SK-N-SH treated with all-trans-retinoic acid at 6 μM for 48 hours (cell line): ENCODE measurements at regions not wholly inside any gene's neighbourhood (a gene's known extent, or its start where the extent isn't known, plus 50 kb on each side); places are given as distances from the start of the nearest gene placed in this dataset.
A peak's percentile ranks its signal among the peaks of the same experiment; 100 is the strongest.
"Not testable (repeated sequence)": the region's sequence is repeated elsewhere in the genome, so short reads cannot be mapped to it uniquely, and the experiment has no call there.

Source experiments
- ATAC-seq: fragments of 200-7000 bp; cut with Tn5 transposase; 3 replicates; pipeline ENCODE4 v1.9.1; 2020; ENCODE audit warnings: mild to moderate bottlenecking, moderate library complexity
- ARNTL ChIP-seq: fragments of 450-650 bp; formaldehyde crosslinking; IDR thresholded peaks from 2 replicates; pipeline ENCODE4 v1.5.0; 2020; ENCODE audit warnings: low read depth, mild to moderate bottlenecking, moderate library complexity, borderline replicate concordance
- CREB5 ChIP-seq: fragments of 250-450 bp; sonication (Bioruptor Pico); IDR thresholded peaks from 2 replicates; pipeline ENCODE4 v1.5.1; 2020; ENCODE audit warnings: low read depth, mild to moderate bottlenecking, moderate library complexity
- CSDC2 ChIP-seq: fragments of 250-450 bp; sonication (Bioruptor Pico); IDR thresholded peaks from 2 replicates; pipeline ENCODE4 v1.5.0; 2020; ENCODE audit warnings: mild to moderate bottlenecking, moderate library complexity
- CSRNP3 ChIP-seq: fragments of 250-450 bp; sonication (Bioruptor Pico); IDR thresholded peaks from 2 replicates; pipeline ENCODE4 v1.5.1; 2021; ENCODE audit warnings: mild to moderate bottlenecking, moderate library complexity
- ESRRG ChIP-seq: fragments of 250-450 bp; sonication (Bioruptor Pico); IDR thresholded peaks from 2 replicates; pipeline ENCODE4 v1.6.1; 2021; ENCODE audit warnings: mild to moderate bottlenecking
- GLIS3 ChIP-seq: fragments of 250-450 bp; sonication (Bioruptor Pico); IDR thresholded peaks from 2 replicates; pipeline ENCODE4 v1.5.0; 2020; ENCODE audit warnings: mild to moderate bottlenecking, moderate library complexity
- OSR1 ChIP-seq: fragments of 250-450 bp; sonication (Bioruptor Pico); IDR thresholded peaks from 2 replicates; pipeline ENCODE4 v1.8.0; 2022; ENCODE audit warnings: moderate library complexity, mild to moderate bottlenecking, inconsistent platforms
- POU6F1 ChIP-seq: fragments of 250-450 bp; sonication (Bioruptor Pico); IDR thresholded peaks from 2 replicates; pipeline ENCODE4 v1.8.0; 2021; ENCODE audit warnings: low read depth, mild to moderate bottlenecking, moderate library complexity, borderline replicate concordance
- PPARA ChIP-seq: fragments of 250-450 bp; sonication (Bioruptor Pico); IDR thresholded peaks from 2 replicates; pipeline ENCODE4 v1.5.0; 2020; ENCODE audit warnings: mild to moderate bottlenecking, borderline replicate concordance
- SNAI2 ChIP-seq: fragments of 250-450 bp; sonication (Bioruptor Pico); IDR thresholded peaks from 2 replicates; pipeline ENCODE4 v1.5.0; 2020; ENCODE audit warnings: mild to moderate bottlenecking, moderate library complexity
- TCF4 ChIP-seq: fragments of 250-450 bp; sonication (Bioruptor Pico); IDR thresholded peaks from 2 replicates; pipeline ENCODE4 v1.8.0; 2021; ENCODE audit warnings: mild to moderate bottlenecking, moderate library complexity, borderline replicate concordance
- TOX ChIP-seq: fragments of 250-450 bp; sonication (Bioruptor Pico); IDR thresholded peaks from 2 replicates; pipeline ENCODE4 v1.8.0; 2021; ENCODE audit warnings: mild to moderate bottlenecking, moderate library complexity, borderline replicate concordance
- ZC3H10 ChIP-seq: fragments of 250-450 bp; sonication (Bioruptor Pico); IDR thresholded peaks from 2 replicates; pipeline ENCODE4 v1.5.1; 2021; ENCODE audit warnings: mild to moderate bottlenecking, moderate library complexity
- ZFP3 ChIP-seq: fragments of 250-450 bp; sonication (Bioruptor Pico); IDR thresholded peaks from 2 replicates; pipeline ENCODE4 v1.5.0; 2020; ENCODE audit warnings: mild to moderate bottlenecking, moderate library complexity
- ZFP30 ChIP-seq: fragments of 450-650 bp; formaldehyde crosslinking; IDR thresholded peaks from 2 replicates; pipeline ENCODE4 v1.5.0; 2022; ENCODE audit warnings: mild to moderate bottlenecking, moderate library complexity
- ZNF565 ChIP-seq: fragments of 450-650 bp; formaldehyde crosslinking; conservative IDR thresholded peaks from 2 replicates; pipeline ENCODE4 v1.5.0; 2020; ENCODE audit warnings: low read depth, mild to moderate bottlenecking, moderate library complexity
- TF ChIP-seq, protein P1 (sequence below): fragments of 250-450 bp; sonication (Bioruptor Pico); IDR thresholded peaks from 2 replicates; pipeline ENCODE4 v1.5.0; 2020; ENCODE audit warnings: mild to moderate bottlenecking, moderate library complexity

- TF ChIP-seq, protein P1, sequence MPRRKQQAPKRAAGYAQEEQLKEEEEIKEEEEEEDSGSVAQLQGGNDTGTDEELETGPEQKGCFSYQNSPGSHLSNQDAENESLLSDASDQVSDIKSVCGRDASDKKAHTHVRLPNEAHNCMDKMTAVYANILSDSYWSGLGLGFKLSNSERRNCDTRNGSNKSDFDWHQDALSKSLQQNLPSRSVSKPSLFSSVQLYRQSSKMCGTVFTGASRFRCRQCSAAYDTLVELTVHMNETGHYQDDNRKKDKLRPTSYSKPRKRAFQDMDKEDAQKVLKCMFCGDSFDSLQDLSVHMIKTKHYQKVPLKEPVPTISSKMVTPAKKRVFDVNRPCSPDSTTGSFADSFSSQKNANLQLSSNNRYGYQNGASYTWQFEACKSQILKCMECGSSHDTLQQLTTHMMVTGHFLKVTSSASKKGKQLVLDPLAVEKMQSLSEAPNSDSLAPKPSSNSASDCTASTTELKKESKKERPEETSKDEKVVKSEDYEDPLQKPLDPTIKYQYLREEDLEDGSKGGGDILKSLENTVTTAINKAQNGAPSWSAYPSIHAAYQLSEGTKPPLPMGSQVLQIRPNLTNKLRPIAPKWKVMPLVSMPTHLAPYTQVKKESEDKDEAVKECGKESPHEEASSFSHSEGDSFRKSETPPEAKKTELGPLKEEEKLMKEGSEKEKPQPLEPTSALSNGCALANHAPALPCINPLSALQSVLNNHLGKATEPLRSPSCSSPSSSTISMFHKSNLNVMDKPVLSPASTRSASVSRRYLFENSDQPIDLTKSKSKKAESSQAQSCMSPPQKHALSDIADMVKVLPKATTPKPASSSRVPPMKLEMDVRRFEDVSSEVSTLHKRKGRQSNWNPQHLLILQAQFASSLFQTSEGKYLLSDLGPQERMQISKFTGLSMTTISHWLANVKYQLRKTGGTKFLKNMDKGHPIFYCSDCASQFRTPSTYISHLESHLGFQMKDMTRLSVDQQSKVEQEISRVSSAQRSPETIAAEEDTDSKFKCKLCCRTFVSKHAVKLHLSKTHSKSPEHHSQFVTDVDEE (CRISPR knock-in tag) = no peak
- TF ChIP-seq CREB5 (CRISPR knock-in tag) (no peak), CSDC2 (CRISPR knock-in tag) (no peak)
- TF ChIP-seq, all 23 proteins: peak for 0
These were observed 196.8 kb upstream of the PTPRZ1 start (continued) for GRCh38 chr7:121676168-121676567.

- ATAC-seq = not testable (repeated sequence)
These were observed 198.5 kb upstream of the PTPRZ1 start for GRCh38 chr7:121674455-121674854.

GRCh38 chr7:121669144-121669543 lies 203.8 kb upstream of the PTPRZ1 start:
- no peak for ATAC-seq
- TF ChIP-seq TCF4 (CRISPR knock-in tag) (no peak), CSDC2 (CRISPR knock-in tag) (no peak), OSR1 (CRISPR knock-in tag) (no peak), ZC3H10 (no peak), CREB5 (CRISPR knock-in tag) (no peak), ZFP3 (no peak), CSRNP3 (CRISPR knock-in tag) (no peak), ZFP30 (CRISPR knock-in tag) (no peak), ESRRG (no peak), POU6F1 (CRISPR knock-in tag) (no peak), GLIS3 (no peak), ZNF565 (CRISPR knock-in tag) (no peak), PPARA (CRISPR knock-in tag) (no peak), TOX (no peak), ARNTL (no peak), SNAI2 (no peak)
- TF ChIP-seq, protein P1 (CRISPR knock-in tag) = no peak

DNA sequence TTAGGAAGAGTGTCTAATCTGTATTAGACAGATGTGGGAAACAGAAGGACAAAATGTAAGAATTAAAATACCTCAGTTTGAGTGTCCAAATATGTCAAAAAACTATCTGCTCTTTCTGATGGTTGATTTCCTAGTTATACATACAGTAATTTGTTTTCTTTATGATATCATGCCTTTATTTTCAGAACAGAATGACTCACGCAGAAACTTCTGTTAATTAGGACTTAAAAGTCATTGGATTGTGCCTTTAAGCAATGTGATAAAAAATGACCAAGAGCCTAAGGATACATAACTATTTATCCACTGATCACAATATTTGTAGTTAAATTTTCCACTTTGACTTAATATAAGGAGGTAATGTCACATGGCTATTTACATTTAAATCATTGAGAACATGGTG lies 206.7 kb upstream of the PTPRZ1 start:
- no peak for ATAC-seq
- TF ChIP-seq OSR1 (CRISPR knock-in tag) (no peak), ZFP30 (CRISPR knock-in tag) (no peak), CREB5 (CRISPR knock-in tag) (0 out of 2 replicates have a peak, but pooled peaks have one; percentile 32)
